H9 (cell line): ENCODE measurements at regions not wholly inside any gene's neighbourhood (a gene's known extent, or its start where the extent isn't known, plus 50 kb on each side); places are given as distances from the start of the nearest gene placed in this dataset.

Experiments used
- DNase-seq: peaks from one replicate; pipeline ENCODE4 v3.0.0-alpha.2; 2017
- H2AFZ ChIP-seq: one replicate; pipeline ENCODE4 v1.6.1; 2013; ENCODE audit warnings: mild to moderate bottlenecking, low read length, control low read depth, moderate library complexity
- H2AK5ac ChIP-seq: 2 replicates; pipeline ENCODE4 v1.6.1; 2013; ENCODE audit warnings: low read length, control low read depth, mixed read lengths; ENCODE audit not compliant: insufficient read length
- H2BK120ac ChIP-seq: one replicate; pipeline ENCODE4 v1.6.1; 2013; ENCODE audit warnings: low read depth, mild to moderate bottlenecking, low read length, control low read depth, inconsistent platforms; ENCODE audit not compliant: poor library complexity, severe bottlenecking
- H2BK12ac ChIP-seq: 2 replicates; pipeline ENCODE4 v1.6.1; 2013; ENCODE audit warnings: low read length, control low read depth, mixed read lengths, low read depth; ENCODE audit not compliant: insufficient read length
- H2BK15ac ChIP-seq: 2 replicates; pipeline ENCODE4 v1.6.1; 2013; ENCODE audit warnings: low read depth, low read length, control low read depth
- H2BK20ac ChIP-seq: one replicate; pipeline ENCODE4 v1.6.1; 2013; ENCODE audit warnings: low read depth, mild to moderate bottlenecking, low read length, control low read depth, inconsistent platforms; ENCODE audit not compliant: poor library complexity, severe bottlenecking
- H2BK5ac ChIP-seq: 2 replicates; pipeline ENCODE4 v1.6.1; 2013; ENCODE audit warnings: low read length, control low read depth, mixed read lengths; ENCODE audit not compliant: insufficient read length
- H3K14ac ChIP-seq: 2 replicates; pipeline ENCODE4 v1.6.1; 2013; ENCODE audit warnings: low read length, control low read depth; ENCODE audit not compliant: insufficient read depth
- H3K18ac ChIP-seq: 2 replicates; pipeline ENCODE4 v1.6.1; 2013; ENCODE audit warnings: low read depth, mild to moderate bottlenecking, mixed read lengths, low read length, control low read depth; ENCODE audit not compliant: insufficient read length
- H3K23ac ChIP-seq: 2 replicates; pipeline ENCODE4 v1.6.1; 2013; ENCODE audit warnings: low read length, control low read depth, mixed read lengths, low read depth; ENCODE audit not compliant: insufficient read length
- H3K23me2 ChIP-seq: 2 replicates; pipeline ENCODE4 v1.6.1; 2013; ENCODE audit warnings: low read depth, mild to moderate bottlenecking, mixed read lengths, low read length, control low read depth; ENCODE audit not compliant: insufficient read length, poor library complexity, severe bottlenecking
- H3K27ac ChIP-seq: 2 replicates; pipeline ENCODE4 v1.5.1; 2013; ENCODE audit warnings: low read length, control low read depth, mixed read lengths, low read depth; ENCODE audit not compliant: insufficient read length
- H3K27me3 ChIP-seq: 2 replicates; pipeline ENCODE4 v1.6.1; 2013; ENCODE audit warnings: low read length, control low read depth, inconsistent platforms; ENCODE audit not compliant: insufficient read depth
- H3K4ac ChIP-seq: 2 replicates; pipeline ENCODE4 v1.6.1; 2013; ENCODE audit warnings: low read depth, mild to moderate bottlenecking, control low read depth, inconsistent platforms, low read length, moderate library complexity
- H3K4me1 ChIP-seq: 2 replicates; pipeline ENCODE4 v1.6.1; 2013; ENCODE audit warnings: low read length, control low read depth, inconsistent platforms; ENCODE audit not compliant: insufficient read depth
- H3K4me2 ChIP-seq: 2 replicates; pipeline ENCODE4 v1.6.1; 2013; ENCODE audit warnings: low read length, control low read depth, mixed read lengths; ENCODE audit not compliant: insufficient read length, insufficient read depth
- H3K56ac ChIP-seq: 2 replicates; pipeline ENCODE4 v1.6.1; 2013; ENCODE audit warnings: low read depth, mild to moderate bottlenecking, mixed read lengths, low read length, control low read depth; ENCODE audit not compliant: insufficient read length
- H3K79me1 ChIP-seq: 2 replicates; pipeline ENCODE4 v1.6.1; 2013; ENCODE audit warnings: low read depth, mild to moderate bottlenecking, moderate library complexity, low read length, control low read depth, inconsistent platforms; ENCODE audit not compliant: insufficient read depth, poor library complexity, severe bottlenecking
- H3K79me2 ChIP-seq: 2 replicates; pipeline ENCODE4 v1.6.1; 2013; ENCODE audit warnings: low read length, control low read depth, inconsistent platforms; ENCODE audit not compliant: insufficient read depth
- H3K9ac ChIP-seq: 2 replicates; pipeline ENCODE4 v1.6.1; 2013; ENCODE audit warnings: low read length, control low read depth, mixed read lengths; ENCODE audit not compliant: insufficient read length; ENCODE audit errors: extremely low read depth
- H3K9me3 ChIP-seq: one replicate; pipeline ENCODE4 v1.6.1; 2013; ENCODE audit warnings: low read depth, low read length, inconsistent platforms; ENCODE audit not compliant: control insufficient read depth
- H3T11ph ChIP-seq: one replicate; pipeline ENCODE4 v1.6.1; 2013; ENCODE audit warnings: mild to moderate bottlenecking, low read length, control low read depth, inconsistent platforms
- H4K20me1 ChIP-seq: one replicate; pipeline ENCODE4 v1.6.1; 2013; ENCODE audit not compliant: control insufficient read depth, insufficient read length, insufficient read depth
- H4K5ac ChIP-seq: 2 replicates; pipeline ENCODE4 v1.6.1; 2013; ENCODE audit warnings: low read depth, mild to moderate bottlenecking, mixed read lengths, low read length, control low read depth; ENCODE audit not compliant: insufficient read length
- H4K8ac ChIP-seq: replicated peaks from 2 replicates; pipeline ENCODE4 v1.6.1; 2013; ENCODE audit warnings: low read length, control low read depth, mixed read lengths, low read depth; ENCODE audit not compliant: insufficient read length
- H4K91ac ChIP-seq: 2 replicates; pipeline ENCODE4 v1.6.1; 2013; ENCODE audit warnings: low read depth, mild to moderate bottlenecking, moderate library complexity, mixed read lengths, low read length, control low read depth; ENCODE audit not compliant: insufficient read length
- H3K27ac Mint-ChIP-seq, 3 experiments: 2 replicates in 2 of 3; 3 replicates in 1 of 3; pipeline ENCODE4 v1.8.0; 2020 to 2021; ENCODE audit warnings: mixed read lengths in 3 of 3, mild to moderate bottlenecking in 1 of 3, moderate library complexity in 1 of 3
- H3K27me3 Mint-ChIP-seq: 2 replicates; pipeline ENCODE4 v1.8.0; 2021; ENCODE audit warnings: low read depth, mild to moderate bottlenecking, moderate library complexity, mixed read lengths
- H3K36me3 Mint-ChIP-seq, 3 experiments: 2 replicates in 2 of 3; 3 replicates in 1 of 3; pipeline ENCODE4 v1.8.0; 2020 to 2021; ENCODE audit warnings: low read depth in 3 of 3, mixed read lengths in 3 of 3; ENCODE audit not compliant: insufficient read depth in 1 of 3
- H3K4me1 Mint-ChIP-seq, 2 experiments: 2 replicates each; pipeline ENCODE4 v1.8.0; 2020; ENCODE audit warnings: mixed read lengths in 2 of 2
- H3K4me3 Mint-ChIP-seq, 2 experiments: 2 replicates in 1 of 2; 3 replicates in 1 of 2; pipeline ENCODE4 v1.8.0; 2020 to 2021; ENCODE audit warnings: mild to moderate bottlenecking in 2 of 2, mixed read lengths in 2 of 2, moderate library complexity in 1 of 2
- H3K9me3 Mint-ChIP-seq, 2 experiments: 2 replicates in 1 of 2; 3 replicates in 1 of 2; pipeline ENCODE4 v1.8.0; 2020; ENCODE audit warnings: mild to moderate bottlenecking in 2 of 2, mixed read lengths in 2 of 2, moderate library complexity in 1 of 2
- WGBS: extraction: QIAGEN DNeasy Blood & Tissue Kit; methylation state at CpG from one replicate; pipeline ENCODE4 v1.1.7; 2013; ENCODE audit warnings: missing lambda C conversion rate, low lambda C conversion rate, mixed read lengths; ENCODE audit not compliant: insufficient read length; ENCODE audit errors: extremely low coverage; 5-methylcytosine and 5-hydroxymethylcytosine counted together
- TF ChIP-seq, protein P1 (sequence below): fragments of 200-600 bp; sonication (generic); conservative IDR thresholded peaks from 3 replicates; pipeline ENCODE4 v1.8.0; 2021; ENCODE audit warnings: antibody characterized with exemption, mild to moderate bottlenecking

DNA sequence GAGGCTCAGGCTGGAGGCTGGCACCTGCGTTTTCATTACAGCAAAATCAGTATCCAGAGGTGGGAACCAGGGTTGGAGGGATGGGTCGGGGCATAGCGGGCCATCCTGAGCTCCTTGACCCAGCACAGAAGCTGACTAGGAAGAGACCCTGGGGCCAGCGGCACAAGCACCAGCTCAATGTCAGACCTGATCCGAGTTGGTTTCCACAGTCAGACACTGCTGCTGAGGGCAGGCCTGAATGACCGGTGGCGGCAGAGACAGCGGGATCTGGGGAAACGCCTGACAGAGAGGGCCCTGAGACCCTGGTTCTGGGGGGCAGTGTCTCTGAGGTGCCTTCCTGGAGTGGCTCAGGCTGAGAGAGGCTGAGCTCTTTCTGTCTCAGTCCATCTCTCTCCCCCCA, 162.0 kb upstream of the C1orf174 start:
- Histone ChIP-seq H2BK20ac (no peak overlapping the region), H3K27ac (no peak overlapping the region), H3K23me2 (no peaks in the 10 kb centered on the region), H2BK15ac (no peak overlapping the region), H4K5ac (no peak overlapping the region), H3K4me1 (no peaks in the 10 kb centered on the region), H3K56ac (no peak overlapping the region), H4K91ac (no peak overlapping the region), H3K79me1 (no peaks in the 10 kb centered on the region), H3T11ph (no peak overlapping the region), H2AFZ (no peak overlapping the region), H4K8ac (no peak overlapping the region), H2AK5ac (no peak overlapping the region), H3K27me3 (no peaks in the 10 kb centered on the region), H3K79me2 (no peaks in the 10 kb centered on the region), H3K14ac (no peak overlapping the region; the same call in 1 of the 2 replicates), H4K20me1 (no peaks in the 10 kb centered on the region), H3K9ac (no peak overlapping the region), H2BK120ac (no peak overlapping the region), H3K23ac (no peak overlapping the region), H2BK12ac (no peak overlapping the region), H3K18ac (no peak overlapping the region), H3K9me3 (no peaks in the 10 kb centered on the region), H3K4ac (no peak overlapping the region), H2BK5ac (no peak overlapping the region), H3K4me2 (no peak overlapping the region)
- no CpG with 5 or more reads among the region's 9 CpGs for WGBS
- H3K4me1 Mint-ChIP-seq, result no peaks in the 10 kb centered on the region
- H3K27ac Mint-ChIP-seq, result no peak overlapping the region
- TF ChIP-seq, protein P1, sequence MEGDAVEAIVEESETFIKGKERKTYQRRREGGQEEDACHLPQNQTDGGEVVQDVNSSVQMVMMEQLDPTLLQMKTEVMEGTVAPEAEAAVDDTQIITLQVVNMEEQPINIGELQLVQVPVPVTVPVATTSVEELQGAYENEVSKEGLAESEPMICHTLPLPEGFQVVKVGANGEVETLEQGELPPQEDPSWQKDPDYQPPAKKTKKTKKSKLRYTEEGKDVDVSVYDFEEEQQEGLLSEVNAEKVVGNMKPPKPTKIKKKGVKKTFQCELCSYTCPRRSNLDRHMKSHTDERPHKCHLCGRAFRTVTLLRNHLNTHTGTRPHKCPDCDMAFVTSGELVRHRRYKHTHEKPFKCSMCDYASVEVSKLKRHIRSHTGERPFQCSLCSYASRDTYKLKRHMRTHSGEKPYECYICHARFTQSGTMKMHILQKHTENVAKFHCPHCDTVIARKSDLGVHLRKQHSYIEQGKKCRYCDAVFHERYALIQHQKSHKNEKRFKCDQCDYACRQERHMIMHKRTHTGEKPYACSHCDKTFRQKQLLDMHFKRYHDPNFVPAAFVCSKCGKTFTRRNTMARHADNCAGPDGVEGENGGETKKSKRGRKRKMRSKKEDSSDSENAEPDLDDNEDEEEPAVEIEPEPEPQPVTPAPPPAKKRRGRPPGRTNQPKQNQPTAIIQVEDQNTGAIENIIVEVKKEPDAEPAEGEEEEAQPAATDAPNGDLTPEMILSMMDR, result no peak
- no peak overlapping the region for H3K4me3 Mint-ChIP-seq
- no peak for DNase-seq
- H3K36me3 Mint-ChIP-seq, result no peaks in the 10 kb centered on the region
- no peaks in the 10 kb centered on the region for H3K27me3 Mint-ChIP-seq
- no peaks in the 10 kb centered on the region for H3K9me3 Mint-ChIP-seq
